ENCODE measurements at regions not wholly inside any gene's neighbourhood (a gene's known extent, or its start where the extent isn't known, plus 50 kb on each side); places are given as distances from the start of the nearest gene placed in this dataset.

GRCh38 chr6:47402081-47402480 lies 75.5 kb upstream of the CD2AP start:
- Histone ChIP-seq H3K27me3 (no peaks in the 10 kb centered on the region), H3K9me3 (no peaks in the 10 kb centered on the region), H3K4me1 (no peaks in the 10 kb centered on the region), H3K36me3 (no peaks in the 10 kb centered on the region), H3K4me3 (ENCODE audit: low read depth, low read length) (no peak overlapping the region)
- no peak for DNase-seq
- TF ChIP-seq, protein P1, sequence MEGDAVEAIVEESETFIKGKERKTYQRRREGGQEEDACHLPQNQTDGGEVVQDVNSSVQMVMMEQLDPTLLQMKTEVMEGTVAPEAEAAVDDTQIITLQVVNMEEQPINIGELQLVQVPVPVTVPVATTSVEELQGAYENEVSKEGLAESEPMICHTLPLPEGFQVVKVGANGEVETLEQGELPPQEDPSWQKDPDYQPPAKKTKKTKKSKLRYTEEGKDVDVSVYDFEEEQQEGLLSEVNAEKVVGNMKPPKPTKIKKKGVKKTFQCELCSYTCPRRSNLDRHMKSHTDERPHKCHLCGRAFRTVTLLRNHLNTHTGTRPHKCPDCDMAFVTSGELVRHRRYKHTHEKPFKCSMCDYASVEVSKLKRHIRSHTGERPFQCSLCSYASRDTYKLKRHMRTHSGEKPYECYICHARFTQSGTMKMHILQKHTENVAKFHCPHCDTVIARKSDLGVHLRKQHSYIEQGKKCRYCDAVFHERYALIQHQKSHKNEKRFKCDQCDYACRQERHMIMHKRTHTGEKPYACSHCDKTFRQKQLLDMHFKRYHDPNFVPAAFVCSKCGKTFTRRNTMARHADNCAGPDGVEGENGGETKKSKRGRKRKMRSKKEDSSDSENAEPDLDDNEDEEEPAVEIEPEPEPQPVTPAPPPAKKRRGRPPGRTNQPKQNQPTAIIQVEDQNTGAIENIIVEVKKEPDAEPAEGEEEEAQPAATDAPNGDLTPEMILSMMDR (IDR thresholded peaks at IDR 0.05; ENCODE audit: low read depth, low read length) = no peak

DNA sequence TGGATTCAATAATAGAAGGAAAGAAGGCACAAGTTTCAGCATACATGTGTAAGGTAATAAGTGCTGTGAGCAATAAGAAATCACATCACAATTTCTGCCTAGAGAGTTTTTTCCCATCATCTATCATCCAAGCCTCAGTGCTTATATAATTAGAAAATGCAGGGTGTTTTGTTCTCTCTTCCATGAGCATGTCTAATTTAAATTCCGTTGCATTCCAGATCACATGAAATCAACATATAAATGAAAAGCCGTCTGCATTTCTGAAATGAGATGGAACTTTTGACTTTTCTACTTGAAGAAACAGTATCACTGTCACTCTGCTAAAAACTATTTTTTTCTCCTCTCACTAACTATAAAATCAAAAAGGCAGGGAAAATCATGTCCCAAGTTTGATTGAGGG lies 74.5 kb upstream of the CD2AP start:
- TF ChIP-seq, protein P1 (IDR thresholded peaks at IDR 0.05; ENCODE audit: low read depth, low read length) = no peak
- no peaks in the 10 kb centered on the region for H3K36me3 ChIP-seq

GRCh38 chr6:47403801-47404200 lies 73.8 kb upstream of the CD2AP start:
- DNase-seq = no peak
- TF ChIP-seq, protein P1 (IDR thresholded peaks at IDR 0.05; ENCODE audit: low read depth, low read length) = no peak
- no peaks in the 10 kb centered on the region for H3K27me3 ChIP-seq
- H3K4me3 ChIP-seq (ENCODE audit: low read depth, low read length) = no peak overlapping the region
- H3K36me3 ChIP-seq = no peaks in the 10 kb centered on the region
- no peaks in the 10 kb centered on the region for H3K9me3 ChIP-seq
- no peaks in the 10 kb centered on the region for H3K4me1 ChIP-seq

More for the DNA sequence above, 74.5 kb upstream of the CD2AP start:
- DNase-seq = no peak
- H3K4me3 ChIP-seq (ENCODE audit: low read depth, low read length) = no peak overlapping the region
- no peaks in the 10 kb centered on the region for H3K27me3 ChIP-seq
- no peaks in the 10 kb centered on the region for H3K4me1 ChIP-seq
- H3K9me3 ChIP-seq = no peaks in the 10 kb centered on the region

DNA sequence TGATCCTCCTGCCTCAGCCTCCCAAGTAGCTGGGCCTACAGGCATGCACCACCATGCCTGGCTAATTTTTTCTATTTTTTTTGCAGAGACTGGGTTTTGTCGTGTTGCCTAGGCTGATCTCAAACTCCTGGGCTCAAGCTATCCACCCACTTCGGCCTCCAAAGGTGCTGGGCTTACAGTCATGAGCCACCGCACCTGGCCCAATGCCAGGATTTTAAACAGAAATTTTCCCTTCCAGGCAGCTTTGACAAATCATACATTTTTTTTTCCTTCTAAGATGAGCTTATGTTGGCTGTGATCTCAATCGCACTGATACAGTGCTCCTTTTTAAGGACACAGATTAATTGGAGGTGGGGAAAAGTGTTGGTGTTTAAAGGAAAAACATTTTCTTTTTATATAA lies 73.2 kb upstream of the CD2AP start:
- Histone ChIP-seq H3K36me3 (no peaks in the 10 kb centered on the region), H3K4me1 (no peaks in the 10 kb centered on the region), H3K9me3 (no peaks in the 10 kb centered on the region), H3K4me3 (ENCODE audit: low read depth, low read length) (no peak overlapping the region), H3K27me3 (no peaks in the 10 kb centered on the region)
- DNase-seq = no peak
- TF ChIP-seq, protein P1 (IDR thresholded peaks at IDR 0.05; ENCODE audit: low read depth, low read length) = no peak

GRCh38 chr6:47405273-47405672 lies 72.3 kb upstream of the CD2AP start:
- DNase-seq = no peak
- Histone ChIP-seq H3K4me3 (ENCODE audit: low read depth, low read length) (no peak overlapping the region), H3K36me3 (no peaks in the 10 kb centered on the region), H3K27me3 (no peaks in the 10 kb centered on the region), H3K9me3 (no peaks in the 10 kb centered on the region), H3K4me1 (no peaks in the 10 kb centered on the region)
- TF ChIP-seq, protein P1 (IDR thresholded peaks at IDR 0.05; ENCODE audit: low read depth, low read length) = no peak

GRCh38 chr6:47407300-47408281 lies 70.0 kb upstream of the CD2AP start:
- Histone ChIP-seq H3K4me3 (ENCODE audit: low read depth, low read length) (no peak overlapping the region), H3K4me1 (no peaks in the 10 kb centered on the region), H3K9me3 (no peaks in the 10 kb centered on the region), H3K36me3 (no peaks in the 10 kb centered on the region), H3K27me3 (no peaks in the 10 kb centered on the region)
- no peak for DNase-seq
- TF ChIP-seq, protein P1 (IDR thresholded peaks at IDR 0.05; ENCODE audit: low read depth, low read length) = no peak

All from BE2C (cell line).